ENCODE measurements at regions not wholly inside any gene's neighbourhood (a gene's known extent, or its start where the extent isn't known, plus 50 kb on each side); places are given as distances from the start of the nearest gene placed in this dataset.

DNA sequence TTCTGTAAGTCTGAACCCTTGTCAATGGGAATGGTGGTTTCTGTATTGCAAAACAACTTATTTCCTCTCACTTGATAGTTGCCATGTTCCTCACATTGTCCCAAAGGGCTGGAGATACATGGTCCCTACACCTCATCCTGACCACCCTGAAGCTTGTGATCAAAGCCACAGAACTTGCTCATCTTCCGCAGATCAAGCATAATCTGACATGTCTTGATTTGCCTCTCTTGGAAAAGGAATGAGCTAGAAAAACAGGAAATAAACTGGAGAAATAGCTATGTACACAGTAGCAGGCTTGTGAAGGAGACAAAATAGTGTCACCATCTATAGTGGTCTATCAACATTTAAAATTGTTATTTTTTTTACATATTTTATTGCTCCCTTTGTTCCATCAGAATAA, 871.9 kb upstream of the C9orf72 start (continued):
- TF ChIP-seq ZMYM4 (CRISPR knock-in tag; IDR thresholded peaks at IDR 0.05): no peak
- TF ChIP-seq CHCHD3 (CRISPR knock-in tag; IDR thresholded peaks at IDR 0.05): no peak
- TF ChIP-seq, protein P1, sequence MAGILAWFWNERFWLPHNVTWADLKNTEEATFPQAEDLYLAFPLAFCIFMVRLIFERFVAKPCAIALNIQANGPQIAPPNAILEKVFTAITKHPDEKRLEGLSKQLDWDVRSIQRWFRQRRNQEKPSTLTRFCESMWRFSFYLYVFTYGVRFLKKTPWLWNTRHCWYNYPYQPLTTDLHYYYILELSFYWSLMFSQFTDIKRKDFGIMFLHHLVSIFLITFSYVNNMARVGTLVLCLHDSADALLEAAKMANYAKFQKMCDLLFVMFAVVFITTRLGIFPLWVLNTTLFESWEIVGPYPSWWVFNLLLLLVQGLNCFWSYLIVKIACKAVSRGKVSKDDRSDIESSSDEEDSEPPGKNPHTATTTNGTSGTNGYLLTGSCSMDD (CRISPR knock-in tag; IDR thresholded peaks at IDR 0.05): no peak
- TF ChIP-seq NR2C2 (CRISPR knock-in tag; IDR thresholded peaks at IDR 0.05; ENCODE audit: borderline replicate concordance): no peak
- TF ChIP-seq, protein P2, sequence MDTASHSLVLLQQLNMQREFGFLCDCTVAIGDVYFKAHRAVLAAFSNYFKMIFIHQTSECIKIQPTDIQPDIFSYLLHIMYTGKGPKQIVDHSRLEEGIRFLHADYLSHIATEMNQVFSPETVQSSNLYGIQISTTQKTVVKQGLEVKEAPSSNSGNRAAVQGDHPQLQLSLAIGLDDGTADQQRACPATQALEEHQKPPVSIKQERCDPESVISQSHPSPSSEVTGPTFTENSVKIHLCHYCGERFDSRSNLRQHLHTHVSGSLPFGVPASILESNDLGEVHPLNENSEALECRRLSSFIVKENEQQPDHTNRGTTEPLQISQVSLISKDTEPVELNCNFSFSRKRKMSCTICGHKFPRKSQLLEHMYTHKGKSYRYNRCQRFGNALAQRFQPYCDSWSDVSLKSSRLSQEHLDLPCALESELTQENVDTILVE (CRISPR knock-in tag; IDR thresholded peaks at IDR 0.05): no peak

DNA sequence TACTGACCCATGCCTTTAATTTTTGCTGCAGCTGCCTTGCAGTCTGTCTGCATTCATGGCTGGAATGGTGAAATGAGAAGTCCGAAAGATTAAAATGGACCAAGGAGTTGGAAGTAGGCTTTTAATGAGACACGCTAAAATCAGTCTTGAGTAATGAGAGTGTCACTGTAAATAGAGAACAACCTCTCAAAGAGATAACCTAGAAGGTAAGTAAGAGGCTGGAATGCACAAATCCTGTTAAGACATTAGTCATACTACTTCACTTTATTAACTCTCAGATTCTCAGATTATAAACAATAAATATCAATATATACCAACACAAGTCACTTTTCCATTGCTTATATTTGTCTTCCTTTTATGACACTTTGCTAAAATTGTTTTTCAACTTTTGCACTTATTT, 880.6 kb upstream of the C9orf72 start:
- no peak for DNase-seq (ENCODE audit: low spot score)
- POLR2A ChIA-PET: no interaction called here
- H3K27ac ChIP-seq (ENCODE audit: extremely low read length, insufficient read depth, low read length): no peak overlapping the region
- no peak overlapping the region for H3K4me2 ChIP-seq (ENCODE audit: low read depth, low read length)
- no peak for ATAC-seq
- TF ChIP-seq, protein P3, sequence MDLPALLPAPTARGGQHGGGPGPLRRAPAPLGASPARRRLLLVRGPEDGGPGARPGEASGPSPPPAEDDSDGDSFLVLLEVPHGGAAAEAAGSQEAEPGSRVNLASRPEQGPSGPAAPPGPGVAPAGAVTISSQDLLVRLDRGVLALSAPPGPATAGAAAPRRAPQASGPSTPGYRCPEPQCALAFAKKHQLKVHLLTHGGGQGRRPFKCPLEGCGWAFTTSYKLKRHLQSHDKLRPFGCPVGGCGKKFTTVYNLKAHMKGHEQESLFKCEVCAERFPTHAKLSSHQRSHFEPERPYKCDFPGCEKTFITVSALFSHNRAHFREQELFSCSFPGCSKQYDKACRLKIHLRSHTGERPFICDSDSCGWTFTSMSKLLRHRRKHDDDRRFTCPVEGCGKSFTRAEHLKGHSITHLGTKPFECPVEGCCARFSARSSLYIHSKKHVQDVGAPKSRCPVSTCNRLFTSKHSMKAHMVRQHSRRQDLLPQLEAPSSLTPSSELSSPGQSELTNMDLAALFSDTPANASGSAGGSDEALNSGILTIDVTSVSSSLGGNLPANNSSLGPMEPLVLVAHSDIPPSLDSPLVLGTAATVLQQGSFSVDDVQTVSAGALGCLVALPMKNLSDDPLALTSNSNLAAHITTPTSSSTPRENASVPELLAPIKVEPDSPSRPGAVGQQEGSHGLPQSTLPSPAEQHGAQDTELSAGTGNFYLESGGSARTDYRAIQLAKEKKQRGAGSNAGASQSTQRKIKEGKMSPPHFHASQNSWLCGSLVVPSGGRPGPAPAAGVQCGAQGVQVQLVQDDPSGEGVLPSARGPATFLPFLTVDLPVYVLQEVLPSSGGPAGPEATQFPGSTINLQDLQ (CRISPR knock-in tag; IDR thresholded peaks at IDR 0.05): no peak
- no peak for TF ChIP-seq CAMTA2 (CRISPR knock-in tag; IDR thresholded peaks at IDR 0.05; ENCODE audit: borderline replicate concordance)
- TF ChIP-seq TBP (CRISPR knock-in tag; IDR thresholded peaks at IDR 0.05): no peak
- TF ChIP-seq FOSL1 (CRISPR knock-in tag; IDR thresholded peaks at IDR 0.05; ENCODE audit: borderline replicate concordance): no peak
- no peak for TF ChIP-seq PCBP1 (IDR thresholded peaks at IDR 0.05; ENCODE audit: borderline replicate concordance, low read depth, low read length)
- TF ChIP-seq, protein P4, sequence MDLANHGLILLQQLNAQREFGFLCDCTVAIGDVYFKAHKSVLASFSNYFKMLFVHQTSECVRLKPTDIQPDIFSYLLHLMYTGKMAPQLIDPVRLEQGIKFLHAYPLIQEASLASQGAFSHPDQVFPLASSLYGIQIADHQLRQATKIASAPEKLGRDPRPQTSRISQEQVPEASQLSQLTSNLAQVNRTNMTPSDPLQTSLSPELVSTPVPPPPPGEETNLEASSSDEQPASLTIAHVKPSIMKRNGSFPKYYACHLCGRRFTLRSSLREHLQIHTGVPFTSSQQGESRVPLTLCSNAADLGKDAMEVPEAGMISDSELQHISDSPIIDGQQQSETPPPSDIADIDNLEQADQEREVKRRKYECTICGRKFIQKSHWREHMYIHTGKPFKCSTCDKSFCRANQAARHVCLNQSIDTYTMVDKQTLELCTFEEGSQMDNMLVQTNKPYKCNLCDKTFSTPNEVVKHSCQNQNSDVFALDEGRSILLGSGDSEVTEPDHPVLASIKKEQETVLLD (CRISPR knock-in tag; IDR thresholded peaks at IDR 0.05; ENCODE audit: low read depth): no peak
- TF ChIP-seq ZNF549 (CRISPR knock-in tag; IDR thresholded peaks at IDR 0.05): no peak
- H3K36me3 ChIP-seq (replicated peaks in 1 of 2; ENCODE audit: control insufficient read depth in 1 of 2, insufficient read depth in 2 of 2, low read length in 2 of 2): no peaks in the 10 kb centered on the region
- intact Hi-C loops (cut with micrococcal nuclease; ENCODE audit: unreplicated experiment): no loop called here
- 2% methylated on average over 2 of the region's 2 CpGs for WGBS (ENCODE audit: low lambda C conversion rate)
- H3K27me3 ChIP-seq (ENCODE audit: control insufficient read depth in 1 of 2, insufficient read depth in 2 of 2, low read length in 2 of 2): no peaks in the 10 kb centered on the region
- H3K9ac ChIP-seq (ENCODE audit: insufficient read depth, low read depth, low read length): no peak overlapping the region
- no TSS peak for BruUV-seq (replicated peaks)
- FAIRE-seq: no peak
- H4K20me1 ChIP-seq (ENCODE audit: insufficient read depth, low read length): no peaks in the 10 kb centered on the region
- H2AFZ ChIP-seq (ENCODE audit: low read length): no peak overlapping the region
- no peaks in the 10 kb centered on the region for H3K9me3 ChIP-seq (ENCODE audit: low read length)
- no peaks in the 10 kb centered on the region for H3K79me2 ChIP-seq (ENCODE audit: insufficient read depth, low read length)
- H3K4me3 ChIP-seq (replicated peaks in 1 of 3; ENCODE audit: insufficient read depth in 1 of 3, low read depth in 2 of 3, low read length in 3 of 3): no peak overlapping the region
- in situ Hi-C loops (cut with HindIII; ENCODE audit: extremely low pct_ligation_motif_present, low pct_unique_long_range_greater_than_20kb): no loop called here
- H3K4me1 ChIP-seq (ENCODE audit: insufficient read depth, low read length): no peaks in the 10 kb centered on the region
- CTCF ChIA-PET (ENCODE audit: low intra/inter-chr PET ratio, low total read pairs): no interaction called here
